ENCODE measurements at regions not wholly inside any gene's neighbourhood (a gene's known extent, or its start where the extent isn't known, plus 50 kb on each side); places are given as distances from the start of the nearest gene placed in this dataset.
"Not testable (repeated sequence)": the region's sequence is repeated elsewhere in the genome, so short reads cannot be mapped to it uniquely, and the experiment has no call there.

DNA sequence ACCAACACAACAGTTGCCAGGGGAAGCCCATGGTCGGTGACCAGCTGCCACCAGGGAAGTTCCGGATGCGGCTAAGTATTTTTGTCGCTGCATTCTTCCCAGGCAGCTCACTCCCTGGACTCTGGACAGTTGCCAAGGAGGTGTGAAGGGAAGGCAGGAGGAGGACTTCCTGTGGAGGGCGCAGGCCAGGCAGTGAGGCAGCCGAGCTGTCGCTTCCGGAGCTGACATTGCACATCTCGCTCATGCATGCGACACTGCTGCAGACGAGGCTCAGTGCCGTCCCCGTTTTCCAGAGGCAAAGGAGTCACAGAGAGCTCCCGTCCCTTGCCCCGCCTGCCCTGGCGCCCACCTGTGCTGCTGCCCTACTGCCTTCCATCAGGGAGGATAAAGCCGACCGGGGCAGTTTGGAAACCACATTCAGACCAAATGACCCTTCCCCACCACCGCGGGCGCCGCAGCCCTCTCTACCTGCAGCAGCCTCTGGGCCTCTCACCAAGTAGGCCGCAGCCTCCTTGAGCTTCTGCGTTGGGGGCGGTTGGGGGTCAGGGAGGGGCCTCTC, 81.4 kb downstream of the NENF start:
- TF ChIP-seq, protein P1, sequence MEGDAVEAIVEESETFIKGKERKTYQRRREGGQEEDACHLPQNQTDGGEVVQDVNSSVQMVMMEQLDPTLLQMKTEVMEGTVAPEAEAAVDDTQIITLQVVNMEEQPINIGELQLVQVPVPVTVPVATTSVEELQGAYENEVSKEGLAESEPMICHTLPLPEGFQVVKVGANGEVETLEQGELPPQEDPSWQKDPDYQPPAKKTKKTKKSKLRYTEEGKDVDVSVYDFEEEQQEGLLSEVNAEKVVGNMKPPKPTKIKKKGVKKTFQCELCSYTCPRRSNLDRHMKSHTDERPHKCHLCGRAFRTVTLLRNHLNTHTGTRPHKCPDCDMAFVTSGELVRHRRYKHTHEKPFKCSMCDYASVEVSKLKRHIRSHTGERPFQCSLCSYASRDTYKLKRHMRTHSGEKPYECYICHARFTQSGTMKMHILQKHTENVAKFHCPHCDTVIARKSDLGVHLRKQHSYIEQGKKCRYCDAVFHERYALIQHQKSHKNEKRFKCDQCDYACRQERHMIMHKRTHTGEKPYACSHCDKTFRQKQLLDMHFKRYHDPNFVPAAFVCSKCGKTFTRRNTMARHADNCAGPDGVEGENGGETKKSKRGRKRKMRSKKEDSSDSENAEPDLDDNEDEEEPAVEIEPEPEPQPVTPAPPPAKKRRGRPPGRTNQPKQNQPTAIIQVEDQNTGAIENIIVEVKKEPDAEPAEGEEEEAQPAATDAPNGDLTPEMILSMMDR (IDR thresholded peaks at IDR 0.05; ENCODE audit: low read depth, low read length, missing control alignments), result no peak
- H3K4me3 ChIP-seq (ENCODE audit: low read depth, low read length), result no peak overlapping the region
- no peak for DNase-seq (ENCODE audit: low read depth)

DNA sequence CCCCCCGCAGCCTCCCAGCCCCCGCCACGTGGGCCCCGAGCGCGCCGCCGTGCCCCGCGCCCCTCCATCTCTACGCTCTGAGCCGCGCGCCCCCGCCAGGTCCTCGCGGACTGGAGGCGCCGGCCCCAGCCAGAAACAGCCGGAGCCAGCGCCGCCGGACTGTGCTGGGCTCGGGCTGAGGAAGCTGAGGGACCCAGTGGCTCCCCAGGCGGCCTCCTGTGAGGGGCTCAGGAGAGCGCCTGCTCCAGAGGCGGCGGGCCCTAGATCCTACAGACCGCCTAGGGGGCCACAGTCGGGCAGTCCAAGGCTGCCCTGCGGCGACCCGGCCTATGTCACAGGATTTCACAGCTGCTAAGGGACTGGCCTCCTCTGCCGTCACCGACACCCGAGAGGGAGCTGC, 82.1 kb downstream of the NENF start:
- TF ChIP-seq, protein P1 (IDR thresholded peaks at IDR 0.05; ENCODE audit: low read depth, low read length, missing control alignments), result no peak
- no peak overlapping the region for H3K4me3 ChIP-seq (ENCODE audit: low read depth, low read length)
- no peak for DNase-seq (ENCODE audit: low read depth)

DNA sequence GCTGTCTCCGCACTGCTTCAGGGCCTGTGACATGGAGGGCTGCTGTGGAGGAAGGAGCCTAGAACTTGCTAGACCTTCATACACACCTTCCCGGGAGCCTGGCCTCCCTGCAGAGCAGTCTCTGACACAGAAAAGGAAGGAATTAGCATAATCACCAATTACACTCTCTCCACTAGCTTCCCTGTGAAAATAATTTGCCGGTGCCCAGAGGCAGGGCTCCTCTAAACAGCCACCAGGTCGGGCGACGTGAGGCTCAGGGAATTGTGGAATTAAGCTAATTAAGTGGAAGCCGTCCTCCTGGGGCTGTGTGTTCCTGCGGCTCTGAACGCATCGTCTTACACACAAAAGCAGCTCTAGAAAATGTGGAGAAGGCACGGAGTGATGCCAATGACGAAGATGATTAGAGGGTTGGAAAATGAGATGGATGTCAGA, 82.6 kb downstream of the NENF start:
- H3K4me3 ChIP-seq (ENCODE audit: low read depth, low read length), result no peak overlapping the region
- TF ChIP-seq, protein P1 (IDR thresholded peaks at IDR 0.05; ENCODE audit: low read depth, low read length, missing control alignments), result no peak
- DNase-seq (ENCODE audit: low read depth), result no peak

DNA sequence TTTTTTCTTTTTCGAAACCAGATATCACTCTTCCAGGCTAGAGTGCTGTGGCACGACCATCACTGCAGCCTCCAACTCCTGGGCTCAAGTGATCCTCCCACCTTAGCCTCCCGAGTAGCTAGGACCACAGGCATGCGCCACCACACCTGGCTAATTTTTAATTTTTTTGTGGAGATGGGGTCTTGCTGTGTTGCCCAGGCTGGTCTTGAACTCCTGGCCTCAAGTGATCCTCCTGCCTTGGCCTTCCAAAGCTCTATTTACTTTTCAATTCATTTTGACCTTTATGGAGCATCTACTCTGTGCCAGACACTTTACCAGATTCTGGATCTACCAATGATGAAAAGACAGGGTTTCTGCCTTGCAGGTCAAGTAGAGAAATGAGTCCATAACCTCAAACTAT, 83.3 kb downstream of the NENF start:
- H3K4me3 ChIP-seq (ENCODE audit: low read depth, low read length); DNase-seq (ENCODE audit: low read depth): not testable (repeated sequence)

DNA sequence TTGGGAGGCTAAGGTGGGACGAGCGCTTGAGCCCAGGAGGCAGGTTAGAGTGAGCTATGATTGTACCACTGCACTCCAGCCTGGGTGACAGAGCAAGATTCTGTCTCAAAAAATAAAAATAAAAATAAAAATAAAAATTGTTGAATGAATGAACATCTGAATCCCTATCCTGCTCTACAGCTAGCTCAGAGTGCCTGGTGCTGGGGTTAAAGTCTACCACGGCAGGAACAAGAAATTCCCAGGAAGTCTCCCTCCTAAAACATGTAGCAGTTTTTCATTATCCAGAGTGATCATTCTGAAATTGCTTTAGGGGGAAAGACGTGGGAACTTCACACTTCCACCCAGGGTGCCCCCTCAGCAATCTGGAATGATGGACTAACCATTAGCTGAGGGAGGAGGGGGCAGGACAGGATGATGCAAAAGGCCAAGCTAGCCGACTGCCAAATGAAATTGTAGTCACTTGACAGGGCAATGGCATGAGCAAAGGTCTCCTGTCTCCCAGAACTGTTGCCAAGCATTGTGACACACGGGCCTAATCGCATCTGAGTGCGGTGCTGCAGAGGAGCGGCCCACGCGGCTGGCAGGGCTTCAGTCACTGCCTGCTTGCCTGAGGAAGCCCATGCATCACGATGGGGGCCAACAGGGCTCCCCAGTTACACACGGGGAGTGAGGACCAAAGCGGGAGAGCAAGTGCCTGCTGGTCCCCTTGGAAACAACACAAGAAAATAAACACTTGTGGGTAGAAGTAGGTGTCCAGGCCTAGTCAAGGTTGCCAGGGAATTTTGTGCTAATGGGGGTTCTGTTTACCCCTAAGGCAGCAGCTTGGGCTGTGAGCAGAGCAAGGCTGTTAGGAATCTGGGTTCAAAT, 85.7 kb downstream of the NENF start:
- no peak for DNase-seq (ENCODE audit: low read depth)
- TF ChIP-seq, protein P1 (IDR thresholded peaks at IDR 0.05; ENCODE audit: low read depth, low read length, missing control alignments), result no peak
- H3K4me3 ChIP-seq (ENCODE audit: low read depth, low read length), result no peak overlapping the region

DNA sequence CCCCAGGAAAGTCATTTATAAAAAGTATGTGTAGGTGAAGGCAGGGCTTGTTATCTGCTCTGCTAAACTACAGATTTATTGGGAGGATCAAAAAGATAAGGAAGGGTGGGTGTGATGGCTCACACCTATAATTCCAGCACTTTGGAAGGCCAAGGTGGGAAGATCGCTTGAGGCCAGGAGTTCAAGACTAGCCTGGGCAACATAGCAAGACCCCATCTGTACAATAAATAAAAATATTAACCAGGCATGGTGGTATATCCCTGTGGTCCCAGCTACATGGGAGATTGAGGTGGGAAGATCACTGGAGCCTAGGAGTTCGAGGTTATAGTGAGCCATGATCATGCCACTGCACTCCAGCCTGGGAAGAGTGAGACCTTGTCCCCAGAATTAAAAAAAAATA, 86.4 kb downstream of the NENF start:
- TF ChIP-seq, protein P1 (IDR thresholded peaks at IDR 0.05; ENCODE audit: low read depth, low read length, missing control alignments), result no peak
- no peak overlapping the region for H3K4me3 ChIP-seq (ENCODE audit: low read depth, low read length)
- no peak for DNase-seq (ENCODE audit: low read depth)

DNA sequence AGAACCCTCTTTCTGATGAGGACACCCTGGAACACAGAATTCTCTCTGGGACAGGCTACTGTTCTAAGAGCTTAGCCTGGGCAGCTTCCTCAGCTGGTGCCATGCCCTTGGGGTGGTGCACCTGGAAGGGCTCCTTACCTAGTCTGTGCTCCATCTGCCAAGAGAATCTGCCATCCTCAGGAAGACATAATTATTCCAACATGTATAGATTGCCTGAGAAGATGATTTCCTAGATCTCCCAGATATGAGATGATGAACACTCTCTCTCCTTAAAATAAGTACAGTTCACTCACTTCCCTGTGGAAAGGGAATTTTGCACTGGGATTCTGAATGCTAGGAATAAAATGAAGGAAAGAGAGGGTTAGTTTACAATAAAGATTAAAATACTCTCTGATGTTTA, 87.6 kb downstream of the NENF start:
- H3K4me3 ChIP-seq (ENCODE audit: low read depth, low read length), result no peak overlapping the region
- DNase-seq (ENCODE audit: low read depth), result no peak
- TF ChIP-seq, protein P1 (IDR thresholded peaks at IDR 0.05; ENCODE audit: low read depth, low read length, missing control alignments), result no peak

All from GM12864 (cell line).